Mammary epithelial cell (primary cell): ENCODE measurements at regions not wholly inside any gene's neighbourhood (a gene's known extent, or its start where the extent isn't known, plus 50 kb on each side); places are given as distances from the start of the nearest gene placed in this dataset.
"Not testable (repeated sequence)": the region's sequence is repeated elsewhere in the genome, so short reads cannot be mapped to it uniquely, and the experiment has no call there.

ENCODE experiments used
- EZH2 ChIP-seq: IDR thresholded peaks from 2 replicates; pipeline ENCODE4 v1.6.1; 2012; ENCODE audit warnings: low read length, inconsistent platforms, borderline replicate concordance
- TF ChIP-seq, protein P1 (sequence below), 2 donors: IDR thresholded peaks in 1 of 2; conservative IDR thresholded peaks in 1 of 2; 2 replicates each; pipeline ENCODE4 v1.5.1; 2011 to 2012; ENCODE audit warnings: inconsistent platforms in 2 of 2, low read length in 2 of 2, mild to moderate bottlenecking in 2 of 2, control low read depth in 1 of 2, low read depth in 1 of 2; ENCODE audit not compliant: insufficient read depth in 1 of 2; ENCODE audit errors: extremely low read depth in 1 of 2

DNA sequence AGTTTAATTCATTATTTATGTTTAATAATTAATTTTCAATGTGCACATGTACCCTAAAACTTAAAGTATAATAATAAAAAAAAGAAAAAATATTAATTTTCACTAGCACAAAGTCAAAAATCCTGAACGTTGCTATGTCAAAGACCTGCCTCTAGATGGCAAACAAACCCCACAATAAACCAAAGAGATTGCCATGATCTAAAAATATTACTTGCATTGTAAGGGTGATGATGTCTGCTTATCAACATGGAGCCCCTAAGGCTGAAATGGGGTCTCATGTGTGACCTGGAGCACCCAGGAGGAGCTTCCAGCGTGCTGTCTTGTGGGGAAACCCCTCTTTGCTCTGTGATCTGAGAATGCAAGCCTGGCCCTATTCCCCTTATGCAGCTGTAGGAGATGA lies 1259.3 kb downstream of the RPIA start:
- TF ChIP-seq, protein P1, sequence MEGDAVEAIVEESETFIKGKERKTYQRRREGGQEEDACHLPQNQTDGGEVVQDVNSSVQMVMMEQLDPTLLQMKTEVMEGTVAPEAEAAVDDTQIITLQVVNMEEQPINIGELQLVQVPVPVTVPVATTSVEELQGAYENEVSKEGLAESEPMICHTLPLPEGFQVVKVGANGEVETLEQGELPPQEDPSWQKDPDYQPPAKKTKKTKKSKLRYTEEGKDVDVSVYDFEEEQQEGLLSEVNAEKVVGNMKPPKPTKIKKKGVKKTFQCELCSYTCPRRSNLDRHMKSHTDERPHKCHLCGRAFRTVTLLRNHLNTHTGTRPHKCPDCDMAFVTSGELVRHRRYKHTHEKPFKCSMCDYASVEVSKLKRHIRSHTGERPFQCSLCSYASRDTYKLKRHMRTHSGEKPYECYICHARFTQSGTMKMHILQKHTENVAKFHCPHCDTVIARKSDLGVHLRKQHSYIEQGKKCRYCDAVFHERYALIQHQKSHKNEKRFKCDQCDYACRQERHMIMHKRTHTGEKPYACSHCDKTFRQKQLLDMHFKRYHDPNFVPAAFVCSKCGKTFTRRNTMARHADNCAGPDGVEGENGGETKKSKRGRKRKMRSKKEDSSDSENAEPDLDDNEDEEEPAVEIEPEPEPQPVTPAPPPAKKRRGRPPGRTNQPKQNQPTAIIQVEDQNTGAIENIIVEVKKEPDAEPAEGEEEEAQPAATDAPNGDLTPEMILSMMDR (conservative IDR thresholded peaks at IDR 0.05 in 1 of 2, IDR thresholded peaks at IDR 0.05 in 1 of 2; ENCODE audit: extremely low read depth in 1 of 2, insufficient read depth in 1 of 2, low read depth in 1 of 2, low read length in 2 of 2), result not testable (repeated sequence)
- not testable (repeated sequence) for TF ChIP-seq EZH2
